ENCODE measurements at regions not wholly inside any gene's neighbourhood (a gene's known extent, or its start where the extent isn't known, plus 50 kb on each side); places are given as distances from the start of the nearest gene placed in this dataset.

DNA sequence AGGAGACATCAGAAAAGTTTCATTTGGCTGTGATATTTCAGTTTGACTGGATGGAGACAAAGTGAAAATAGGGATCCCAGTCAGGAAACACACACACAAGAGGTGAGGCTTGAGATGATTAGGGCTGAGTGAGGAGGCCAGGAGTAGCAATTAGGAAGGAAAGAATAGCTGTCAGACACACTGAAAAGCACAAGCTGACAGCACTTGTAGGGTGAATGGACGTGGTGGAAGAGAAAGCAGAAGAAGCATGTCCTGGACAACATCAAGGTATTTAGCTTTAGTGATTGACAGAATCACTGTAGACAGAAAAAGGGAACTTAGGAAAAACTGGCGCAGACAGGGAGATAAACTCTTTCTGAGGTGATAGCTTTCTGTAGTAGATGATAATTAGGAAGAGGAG, 347.7 kb downstream of the TGFB2 start:
- H3K9me3 Mint-ChIP-seq (ENCODE audit: unreplicated experiment): no peaks in the 10 kb centered on the region
- Histone ChIP-seq H3K27me3 (replicated peaks; ENCODE audit: control insufficient read depth, insufficient read depth, low read length) (no peaks in the 10 kb centered on the region), H3K4me3 (ENCODE audit: low read depth, low read length) (no peak overlapping the region), H3K36me3 (ENCODE audit: control insufficient read depth, insufficient read depth, low read length) (no peaks in the 10 kb centered on the region), H3K9me3 (no peaks in the 10 kb centered on the region), H3K4me1 (peaks cover 3% of the 10 kb centered on the region; the same call in 1 of the 2 replicates)
- no peaks in the 10 kb centered on the region for H3K27me3 Mint-ChIP-seq (ENCODE audit: insufficient read depth, unreplicated experiment)
- POLR2A ChIA-PET: no interaction called here
- H3K4me3 Mint-ChIP-seq (ENCODE audit: unreplicated experiment): no peak overlapping the region
- H3K36me3 Mint-ChIP-seq (ENCODE audit: insufficient read depth, unreplicated experiment): no peaks in the 10 kb centered on the region
- TF ChIP-seq CTCF (IDR thresholded peaks at IDR 0.05; ENCODE audit: insufficient read depth in 1 of 2, low read depth in 1 of 2, low read length in 1 of 2, severe bottlenecking in 1 of 2, unreplicated experiment in 1 of 2): no peak
- no TSS peak for BruUV-seq (replicated peaks)
- intact Hi-C loops (cut with micrococcal nuclease; ENCODE audit: unreplicated experiment): no loop called here
- CTCF ChIA-PET: interaction anchor here (0.6 kb wide), 1 partner anchor 73 kb away, joined by 3 read pairs; no protein-coding TSS in a partner anchor
- no peak overlapping the region for H3K27ac Mint-ChIP-seq (ENCODE audit: unreplicated experiment)
- H3K4me1 Mint-ChIP-seq (ENCODE audit: low read depth, unreplicated experiment): no peaks in the 10 kb centered on the region
- no peak for DNase-seq

GRCh38 chr1:218693599-218693998, 348.5 kb downstream of the TGFB2 start:
- H3K4me1 Mint-ChIP-seq (ENCODE audit: low read depth, unreplicated experiment): no peaks in the 10 kb centered on the region
- no peak overlapping the region for H3K4me3 Mint-ChIP-seq (ENCODE audit: unreplicated experiment)
- H3K27me3 Mint-ChIP-seq (ENCODE audit: insufficient read depth, unreplicated experiment): no peaks in the 10 kb centered on the region
- H3K27me3 ChIP-seq (replicated peaks; ENCODE audit: control insufficient read depth, insufficient read depth, low read length): no peaks in the 10 kb centered on the region
- H3K36me3 Mint-ChIP-seq (ENCODE audit: insufficient read depth, unreplicated experiment): no peaks in the 10 kb centered on the region
- no peak for TF ChIP-seq CTCF (IDR thresholded peaks at IDR 0.05; ENCODE audit: insufficient read depth in 1 of 2, low read depth in 1 of 2, low read length in 1 of 2, severe bottlenecking in 1 of 2, unreplicated experiment in 1 of 2)
- POLR2A ChIA-PET: no interaction called here
- no peak overlapping the region for H3K27ac Mint-ChIP-seq (ENCODE audit: unreplicated experiment)
- intact Hi-C loops (cut with micrococcal nuclease; ENCODE audit: unreplicated experiment): no loop called here
- no peaks in the 10 kb centered on the region for H3K36me3 ChIP-seq (ENCODE audit: control insufficient read depth, insufficient read depth, low read length)
- DNase-seq: no peak
- BruUV-seq (replicated peaks): no TSS peak
- H3K9me3 ChIP-seq: no peaks in the 10 kb centered on the region
- CTCF ChIA-PET: interaction anchor here (0.6 kb wide), 1 partner anchor 74 kb away, joined by 3 read pairs; no protein-coding TSS in a partner anchor
- H3K9me3 Mint-ChIP-seq (ENCODE audit: unreplicated experiment): no peaks in the 10 kb centered on the region
- no peak overlapping the region for H3K4me3 ChIP-seq (ENCODE audit: low read depth, low read length)
- H3K4me1 ChIP-seq: peaks cover 3% of the 10 kb centered on the region; the same call in 1 of the 2 replicates

DNA sequence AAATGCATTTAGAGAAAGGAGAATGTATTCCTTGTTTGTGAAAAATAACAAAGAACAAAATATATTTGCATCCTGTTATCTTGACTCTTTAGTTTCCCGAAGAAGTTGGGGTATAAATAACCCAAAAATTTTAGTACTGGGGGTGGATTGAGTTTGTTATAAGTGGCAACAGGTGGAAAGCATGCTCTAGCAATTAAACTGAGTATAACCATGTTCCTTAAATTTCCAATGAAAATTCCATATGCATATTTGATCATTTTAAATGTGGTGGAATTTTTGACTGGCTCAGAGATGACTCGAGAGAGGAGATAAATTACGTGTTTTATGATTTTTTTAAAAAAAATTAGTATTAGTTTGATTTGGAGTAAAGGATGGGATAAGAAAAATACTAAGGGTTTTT, 348.9 kb downstream of the TGFB2 start:
- ChIA-PET CTCF (no interaction called here), POLR2A (no interaction called here)
- no peaks in the 10 kb centered on the region for H3K36me3 ChIP-seq (ENCODE audit: control insufficient read depth, insufficient read depth, low read length)
- H3K27me3 Mint-ChIP-seq (ENCODE audit: insufficient read depth, unreplicated experiment): no peaks in the 10 kb centered on the region
- H3K4me3 ChIP-seq (ENCODE audit: low read depth, low read length): no peak overlapping the region
- H3K9me3 ChIP-seq: no peaks in the 10 kb centered on the region
- H3K4me1 Mint-ChIP-seq (ENCODE audit: low read depth, unreplicated experiment): no peaks in the 10 kb centered on the region
- intact Hi-C loops (cut with micrococcal nuclease; ENCODE audit: unreplicated experiment): no loop called here
- H3K4me1 ChIP-seq: peaks cover 3% of the 10 kb centered on the region; the same call in 1 of the 2 replicates
- H3K4me3 Mint-ChIP-seq (ENCODE audit: unreplicated experiment): no peak overlapping the region
- no peak for DNase-seq
- H3K36me3 Mint-ChIP-seq (ENCODE audit: insufficient read depth, unreplicated experiment): no peaks in the 10 kb centered on the region
- no peaks in the 10 kb centered on the region for H3K9me3 Mint-ChIP-seq (ENCODE audit: unreplicated experiment)
- TF ChIP-seq CTCF (IDR thresholded peaks at IDR 0.05; ENCODE audit: insufficient read depth in 1 of 2, low read depth in 1 of 2, low read length in 1 of 2, severe bottlenecking in 1 of 2, unreplicated experiment in 1 of 2): no peak
- H3K27ac Mint-ChIP-seq (ENCODE audit: unreplicated experiment): no peak overlapping the region
- no TSS peak for BruUV-seq (replicated peaks)
- no peaks in the 10 kb centered on the region for H3K27me3 ChIP-seq (replicated peaks; ENCODE audit: control insufficient read depth, insufficient read depth, low read length)
